Liver (tissue), 8 donors: ENCODE measurements at regions not wholly inside any gene's neighbourhood (a gene's known extent, or its start where the extent isn't known, plus 50 kb on each side); places are given as distances from the start of the nearest gene placed in this dataset.

ENCODE experiments used
- DNase-seq: peaks from one replicate; pipeline ENCODE4 v3.0.0-alpha.2; 2017; ENCODE audit warnings: low spot score
- H3K27ac ChIP-seq, 2 donors: one replicate each; pipeline ENCODE4 v1.7.0; 2013; ENCODE audit warnings: inconsistent platforms in 2 of 2, low read length in 2 of 2, control low read depth in 1 of 2, low read depth in 1 of 2, mild to moderate bottlenecking in 1 of 2
- H3K27me3 ChIP-seq, 4 donors: one replicate each; pipeline versions ENCODE4 v1.6.1 to v1.7.0; 2013; ENCODE audit warnings: low read length in 3 of 4, inconsistent platforms in 1 of 4, mild to moderate bottlenecking in 1 of 4, moderate library complexity in 1 of 4; ENCODE audit not compliant: control insufficient read depth in 4 of 4, insufficient read depth in 4 of 4
- H3K36me3 ChIP-seq, 4 donors: one replicate each; pipeline versions ENCODE4 v1.6.1 to v1.7.0; 2013; ENCODE audit warnings: low read length in 3 of 4, mild to moderate bottlenecking in 3 of 4, low read depth in 1 of 4, moderate library complexity in 1 of 4; ENCODE audit not compliant: control insufficient read depth in 4 of 4, insufficient read depth in 3 of 4
- H3K4me1 ChIP-seq, 4 donors: one replicate each; pipeline versions ENCODE4 v1.6.1 to v1.7.0; 2013; ENCODE audit warnings: low read length in 3 of 4, mild to moderate bottlenecking in 3 of 4, moderate library complexity in 1 of 4; ENCODE audit not compliant: control insufficient read depth in 4 of 4, insufficient read depth in 4 of 4
- H3K4me3 ChIP-seq, 3 donors: one replicate each; pipeline versions ENCODE4 v1.6.1 to v1.7.0; 2013; ENCODE audit warnings: low read length in 3 of 3, control low read depth in 1 of 3, low read depth in 1 of 3, mild to moderate bottlenecking in 1 of 3
- H3K9ac ChIP-seq, 2 donors: one replicate each; pipeline ENCODE4 v1.7.0; 2013; ENCODE audit warnings: low read length in 2 of 2, mild to moderate bottlenecking in 2 of 2, moderate library complexity in 2 of 2, control low read depth in 1 of 2, low read depth in 1 of 2
- H3K9me3 ChIP-seq, 4 donors: one replicate each; pipeline versions ENCODE4 v1.6.1 to v1.7.0; 2013; ENCODE audit warnings: low read length in 3 of 4; ENCODE audit not compliant: control insufficient read depth in 4 of 4
- EGR1 ChIP-seq, 2 donors: IDR thresholded peaks; 2 replicates each; pipeline ENCODE4 v1.6.1; 2016 to 2018; ENCODE audit warnings: antibody characterized with exemption in 2 of 2, low read depth in 2 of 2
- FOXA1 ChIP-seq: IDR thresholded peaks from 2 replicates; pipeline ENCODE4 v1.6.1; 2016; ENCODE audit warnings: antibody characterized with exemption
- FOXA2 ChIP-seq: IDR thresholded peaks from 2 replicates; pipeline ENCODE4 v1.6.1; 2016; ENCODE audit warnings: antibody characterized with exemption
- HNF4A ChIP-seq, 2 donors: conservative IDR thresholded peaks; 2 replicates each; pipeline ENCODE4 v1.6.1; 2016; ENCODE audit warnings: antibody characterized with exemption in 2 of 2, mild to moderate bottlenecking in 2 of 2
- HNF4G ChIP-seq: IDR thresholded peaks from 2 replicates; pipeline ENCODE4 v1.6.1; 2016; ENCODE audit warnings: antibody characterized with exemption
- JUND ChIP-seq, 2 donors: IDR thresholded peaks; 2 replicates each; pipeline ENCODE4 v1.6.1; 2016; ENCODE audit warnings: antibody characterized with exemption in 2 of 2
- RAD21 ChIP-seq, 2 donors: IDR thresholded peaks; 2 replicates each; pipeline ENCODE4 v1.6.1; 2016; ENCODE audit warnings: antibody characterized with exemption in 2 of 2, mild to moderate bottlenecking in 2 of 2
- RXRA ChIP-seq, 2 donors: IDR thresholded peaks; 2 replicates each; pipeline ENCODE4 v1.6.1; 2017 to 2018; ENCODE audit warnings: antibody characterized with exemption in 2 of 2, mild to moderate bottlenecking in 1 of 2
- SP1 ChIP-seq: IDR thresholded peaks from 2 replicates; pipeline ENCODE4 v1.6.1; 2018; ENCODE audit warnings: antibody characterized with exemption, mild to moderate bottlenecking
- TAF1 ChIP-seq: conservative IDR thresholded peaks from 2 replicates; pipeline ENCODE4 v1.6.1; 2016; ENCODE audit warnings: antibody characterized with exemption, mild to moderate bottlenecking
- YY1 ChIP-seq: IDR thresholded peaks from 2 replicates; pipeline ENCODE4 v1.6.1; 2016; ENCODE audit warnings: antibody characterized with exemption, mild to moderate bottlenecking
- WGBS: extraction: QIAGEN DNeasy Blood & Tissue Kit; methylation state at CpG from one replicate; pipeline ENCODE4 v1.1.7; 2013; 5-methylcytosine and 5-hydroxymethylcytosine counted together
- TF ChIP-seq, protein P1 (sequence below): fragments of 150-350 bp; IDR thresholded peaks from 2 replicates; pipeline ENCODE4 v1.5.1; 2017; ENCODE audit warnings: improper control_type of control experiment, low read depth, low read length; ENCODE audit not compliant: missing input control
- TF ChIP-seq, protein P2 (sequence below): IDR thresholded peaks from 2 replicates; pipeline ENCODE4 v1.6.1; 2016; ENCODE audit warnings: antibody characterized with exemption
- TF ChIP-seq, protein P3 (sequence below): IDR thresholded peaks from 2 replicates; pipeline ENCODE4 v1.6.1; 2016; ENCODE audit warnings: antibody characterized with exemption, mild to moderate bottlenecking
- TF ChIP-seq, protein P4 (sequence below): IDR thresholded peaks from 2 replicates; pipeline ENCODE4 v1.6.1; 2016; ENCODE audit warnings: antibody characterized with exemption
- donor health status: healthy.
- donor health status: healthy.
- donor health status: healthy.
- donor health status: healthy.
- donor health status: healthy.

DNA sequence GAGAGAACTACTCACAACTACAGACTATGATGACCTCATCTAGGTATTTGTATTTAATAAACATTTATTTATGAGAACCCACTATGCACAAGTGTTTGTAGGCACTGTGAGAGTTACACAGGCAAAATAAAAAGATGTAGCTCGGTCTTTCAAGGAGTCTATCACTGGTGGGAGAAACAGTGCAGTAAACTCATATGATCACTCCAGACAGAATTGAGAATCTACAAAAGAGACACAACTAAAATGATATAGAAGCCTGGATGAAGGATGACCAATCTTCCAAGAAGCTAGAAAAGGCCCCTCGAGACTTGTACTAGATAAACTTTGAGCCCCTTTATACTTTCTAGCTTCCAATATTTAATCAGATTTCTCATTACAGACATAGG is 70.2 kb upstream of the ZBTB20 start:
- Histone ChIP-seq H3K36me3 (no peaks in the 10 kb centered on the region), H3K27ac (no peak overlapping the region), H3K4me1 (no peaks in the 10 kb centered on the region), H3K9ac (no peak overlapping the region), H3K9me3 (no peaks in the 10 kb centered on the region), H3K4me3 (no peak overlapping the region), H3K27me3 (peaks cover 0 to 2% (median 0%) of the 10 kb centered on the region in 4 donors)
- WGBS: 11% methylated on average over 2 of the region's 2 CpGs
- TF ChIP-seq RXRA (IDR thresholded peaks at IDR 0.05) (no peak), TAF1 (no peak)
- DNase-seq: no peak

DNA sequence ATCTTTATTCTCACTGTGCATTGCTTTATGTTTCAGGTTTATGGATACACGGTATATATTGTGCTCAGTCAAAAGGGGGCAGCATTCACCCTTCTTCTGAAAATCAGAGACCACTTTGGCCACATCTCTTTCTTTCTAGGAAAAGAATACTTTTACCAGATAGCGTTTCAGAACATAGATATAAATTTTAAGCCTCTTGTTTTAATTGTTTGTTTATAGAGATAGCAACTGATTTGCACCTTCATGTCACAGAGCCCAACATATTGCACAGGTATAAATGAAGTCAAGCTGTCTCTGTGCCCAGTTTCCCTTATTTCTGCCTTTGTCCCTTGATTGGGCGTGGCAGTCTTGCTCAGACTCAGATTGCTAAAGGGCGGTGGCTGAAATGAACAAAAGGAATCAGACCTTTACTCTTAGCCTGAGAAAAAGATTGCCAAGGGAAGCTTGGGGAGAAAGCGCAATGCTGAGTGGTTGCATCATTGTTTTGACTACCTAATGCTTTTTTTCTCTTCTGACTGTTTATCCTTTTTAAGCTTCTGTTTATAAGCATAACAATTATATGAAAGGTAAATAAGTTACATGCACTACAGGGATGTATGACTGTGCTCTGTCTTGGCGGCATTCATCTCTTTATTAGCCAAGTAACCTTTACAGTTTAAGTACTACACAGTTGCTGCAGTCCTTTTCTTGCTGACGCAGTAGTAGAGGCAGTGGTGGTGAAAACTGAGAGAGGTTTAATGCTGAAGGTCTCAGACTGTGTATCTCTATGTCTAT is 70.8 kb upstream of the ZBTB20 start:
- Histone ChIP-seq H3K9ac (no peak overlapping the region), H3K9me3 (no peaks in the 10 kb centered on the region), H3K27me3 (peaks cover 0 to 2% (median 0%) of the 10 kb centered on the region in 4 donors), H3K27ac (no peak overlapping the region), H3K36me3 (no peaks in the 10 kb centered on the region), H3K4me3 (no peak overlapping the region), H3K4me1 (no peaks in the 10 kb centered on the region)
- DNase-seq: no peak
- TF ChIP-seq HNF4A (conservative IDR thresholded peaks at IDR 0.05) (no peak), EGR1 (IDR thresholded peaks at IDR 0.05; ENCODE audit: low read depth in 2 of 2) (no peak), FOXA2 (no peak), SP1 (no peak), YY1 (no peak), RAD21 (IDR thresholded peaks at IDR 0.05) (peak; percentile 75 to 82), FOXA1 (no peak), HNF4G (no peak), JUND (IDR thresholded peaks at IDR 0.05) (no peak)
- TF ChIP-seq, protein P1, sequence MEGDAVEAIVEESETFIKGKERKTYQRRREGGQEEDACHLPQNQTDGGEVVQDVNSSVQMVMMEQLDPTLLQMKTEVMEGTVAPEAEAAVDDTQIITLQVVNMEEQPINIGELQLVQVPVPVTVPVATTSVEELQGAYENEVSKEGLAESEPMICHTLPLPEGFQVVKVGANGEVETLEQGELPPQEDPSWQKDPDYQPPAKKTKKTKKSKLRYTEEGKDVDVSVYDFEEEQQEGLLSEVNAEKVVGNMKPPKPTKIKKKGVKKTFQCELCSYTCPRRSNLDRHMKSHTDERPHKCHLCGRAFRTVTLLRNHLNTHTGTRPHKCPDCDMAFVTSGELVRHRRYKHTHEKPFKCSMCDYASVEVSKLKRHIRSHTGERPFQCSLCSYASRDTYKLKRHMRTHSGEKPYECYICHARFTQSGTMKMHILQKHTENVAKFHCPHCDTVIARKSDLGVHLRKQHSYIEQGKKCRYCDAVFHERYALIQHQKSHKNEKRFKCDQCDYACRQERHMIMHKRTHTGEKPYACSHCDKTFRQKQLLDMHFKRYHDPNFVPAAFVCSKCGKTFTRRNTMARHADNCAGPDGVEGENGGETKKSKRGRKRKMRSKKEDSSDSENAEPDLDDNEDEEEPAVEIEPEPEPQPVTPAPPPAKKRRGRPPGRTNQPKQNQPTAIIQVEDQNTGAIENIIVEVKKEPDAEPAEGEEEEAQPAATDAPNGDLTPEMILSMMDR: peak; percentile 52
- TF ChIP-seq, protein P2, sequence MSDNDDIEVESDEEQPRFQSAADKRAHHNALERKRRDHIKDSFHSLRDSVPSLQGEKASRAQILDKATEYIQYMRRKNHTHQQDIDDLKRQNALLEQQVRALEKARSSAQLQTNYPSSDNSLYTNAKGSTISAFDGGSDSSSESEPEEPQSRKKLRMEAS: no peak
- TF ChIP-seq, protein P3, sequence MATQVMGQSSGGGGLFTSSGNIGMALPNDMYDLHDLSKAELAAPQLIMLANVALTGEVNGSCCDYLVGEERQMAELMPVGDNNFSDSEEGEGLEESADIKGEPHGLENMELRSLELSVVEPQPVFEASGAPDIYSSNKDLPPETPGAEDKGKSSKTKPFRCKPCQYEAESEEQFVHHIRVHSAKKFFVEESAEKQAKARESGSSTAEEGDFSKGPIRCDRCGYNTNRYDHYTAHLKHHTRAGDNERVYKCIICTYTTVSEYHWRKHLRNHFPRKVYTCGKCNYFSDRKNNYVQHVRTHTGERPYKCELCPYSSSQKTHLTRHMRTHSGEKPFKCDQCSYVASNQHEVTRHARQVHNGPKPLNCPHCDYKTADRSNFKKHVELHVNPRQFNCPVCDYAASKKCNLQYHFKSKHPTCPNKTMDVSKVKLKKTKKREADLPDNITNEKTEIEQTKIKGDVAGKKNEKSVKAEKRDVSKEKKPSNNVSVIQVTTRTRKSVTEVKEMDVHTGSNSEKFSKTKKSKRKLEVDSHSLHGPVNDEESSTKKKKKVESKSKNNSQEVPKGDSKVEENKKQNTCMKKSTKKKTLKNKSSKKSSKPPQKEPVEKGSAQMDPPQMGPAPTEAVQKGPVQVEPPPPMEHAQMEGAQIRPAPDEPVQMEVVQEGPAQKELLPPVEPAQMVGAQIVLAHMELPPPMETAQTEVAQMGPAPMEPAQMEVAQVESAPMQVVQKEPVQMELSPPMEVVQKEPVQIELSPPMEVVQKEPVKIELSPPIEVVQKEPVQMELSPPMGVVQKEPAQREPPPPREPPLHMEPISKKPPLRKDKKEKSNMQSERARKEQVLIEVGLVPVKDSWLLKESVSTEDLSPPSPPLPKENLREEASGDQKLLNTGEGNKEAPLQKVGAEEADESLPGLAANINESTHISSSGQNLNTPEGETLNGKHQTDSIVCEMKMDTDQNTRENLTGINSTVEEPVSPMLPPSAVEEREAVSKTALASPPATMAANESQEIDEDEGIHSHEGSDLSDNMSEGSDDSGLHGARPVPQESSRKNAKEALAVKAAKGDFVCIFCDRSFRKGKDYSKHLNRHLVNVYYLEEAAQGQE: no peak
- TF ChIP-seq, protein P4, sequence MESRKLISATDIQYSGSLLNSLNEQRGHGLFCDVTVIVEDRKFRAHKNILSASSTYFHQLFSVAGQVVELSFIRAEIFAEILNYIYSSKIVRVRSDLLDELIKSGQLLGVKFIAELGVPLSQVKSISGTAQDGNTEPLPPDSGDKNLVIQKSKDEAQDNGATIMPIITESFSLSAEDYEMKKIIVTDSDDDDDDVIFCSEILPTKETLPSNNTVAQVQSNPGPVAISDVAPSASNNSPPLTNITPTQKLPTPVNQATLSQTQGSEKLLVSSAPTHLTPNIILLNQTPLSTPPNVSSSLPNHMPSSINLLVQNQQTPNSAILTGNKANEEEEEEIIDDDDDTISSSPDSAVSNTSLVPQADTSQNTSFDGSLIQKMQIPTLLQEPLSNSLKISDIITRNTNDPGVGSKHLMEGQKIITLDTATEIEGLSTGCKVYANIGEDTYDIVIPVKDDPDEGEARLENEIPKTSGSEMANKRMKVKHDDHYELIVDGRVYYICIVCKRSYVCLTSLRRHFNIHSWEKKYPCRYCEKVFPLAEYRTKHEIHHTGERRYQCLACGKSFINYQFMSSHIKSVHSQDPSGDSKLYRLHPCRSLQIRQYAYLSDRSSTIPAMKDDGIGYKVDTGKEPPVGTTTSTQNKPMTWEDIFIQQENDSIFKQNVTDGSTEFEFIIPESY: no peak
- 27% methylated on average over 7 of the region's 7 CpGs for WGBS
